HL-60 (cell line): ENCODE measurements at regions not wholly inside any gene's neighbourhood (a gene's known extent, or its start where the extent isn't known, plus 50 kb on each side); places are given as distances from the start of the nearest gene placed in this dataset.

Experiments
- DNase-seq, 2 experiments: peaks; one replicate each; pipeline ENCODE4 v3.0.0-alpha.2; 2010 to 2020; ENCODE audit warnings: low read depth in 1 of 2, low spot score in 1 of 2
- H3K27ac ChIP-seq: fragments of 250-450 bp; sonication (Bioruptor Pico); replicated peaks from 2 replicates; pipeline ENCODE4 v1.5.1; 2020; ENCODE audit warnings: mild to moderate bottlenecking, moderate library complexity
- H3K27me3 ChIP-seq: fragments of 250-450 bp; sonication (Bioruptor Pico); 2 replicates; pipeline ENCODE4 v1.5.1; 2021; ENCODE audit warnings: mild to moderate bottlenecking, moderate library complexity; ENCODE audit not compliant: insufficient read depth, poor library complexity, severe bottlenecking
- H3K4me3 ChIP-seq: replicated peaks from 2 replicates; pipeline ENCODE4 v1.5.1; 2011; ENCODE audit warnings: mild to moderate bottlenecking, control low read depth, low read length; ENCODE audit not compliant: insufficient read depth
- GABPA ChIP-seq: IDR thresholded peaks from 2 replicates; pipeline ENCODE4 v1.6.1; 2012; ENCODE audit warnings: low read depth
- POLR2AphosphoS5 ChIP-seq: IDR thresholded peaks from 2 replicates; pipeline ENCODE4 v1.6.1; 2012; ENCODE audit warnings: low read depth
- REST ChIP-seq: IDR thresholded peaks from 2 replicates; pipeline ENCODE4 v1.6.1; 2012; ENCODE audit warnings: low read depth; ENCODE audit not compliant: insufficient replicate concordance
- SPI1 ChIP-seq: IDR thresholded peaks from 2 replicates; pipeline ENCODE4 v1.6.1; 2012; ENCODE audit warnings: low read depth, mild to moderate bottlenecking, borderline replicate concordance
- TF ChIP-seq, protein P1 (sequence below): IDR thresholded peaks from one replicate; pipeline ENCODE4 v1.5.1; 2011; ENCODE audit warnings: low read length, control low read depth, inconsistent platforms; ENCODE audit not compliant: insufficient read depth

DNA sequence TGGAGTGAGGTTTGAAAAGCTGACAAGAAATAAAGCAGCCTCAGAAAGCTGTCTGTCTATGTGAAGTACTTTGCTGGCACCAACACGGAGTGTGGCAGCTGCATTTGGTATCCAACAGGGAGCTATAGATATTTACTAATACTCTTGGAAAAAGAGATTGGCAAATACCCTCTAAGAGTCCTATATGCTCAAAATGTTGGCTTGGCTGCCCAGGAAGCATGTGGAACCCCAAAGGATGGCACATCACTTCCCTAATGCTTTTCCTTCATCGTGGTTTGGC is 398.3 kb downstream of the TLE4 start:
- Histone ChIP-seq H3K27ac (no peak overlapping the region), H3K27me3 (no peaks in the 10 kb centered on the region), H3K4me3 (no peak overlapping the region)
- TF ChIP-seq, protein P1, sequence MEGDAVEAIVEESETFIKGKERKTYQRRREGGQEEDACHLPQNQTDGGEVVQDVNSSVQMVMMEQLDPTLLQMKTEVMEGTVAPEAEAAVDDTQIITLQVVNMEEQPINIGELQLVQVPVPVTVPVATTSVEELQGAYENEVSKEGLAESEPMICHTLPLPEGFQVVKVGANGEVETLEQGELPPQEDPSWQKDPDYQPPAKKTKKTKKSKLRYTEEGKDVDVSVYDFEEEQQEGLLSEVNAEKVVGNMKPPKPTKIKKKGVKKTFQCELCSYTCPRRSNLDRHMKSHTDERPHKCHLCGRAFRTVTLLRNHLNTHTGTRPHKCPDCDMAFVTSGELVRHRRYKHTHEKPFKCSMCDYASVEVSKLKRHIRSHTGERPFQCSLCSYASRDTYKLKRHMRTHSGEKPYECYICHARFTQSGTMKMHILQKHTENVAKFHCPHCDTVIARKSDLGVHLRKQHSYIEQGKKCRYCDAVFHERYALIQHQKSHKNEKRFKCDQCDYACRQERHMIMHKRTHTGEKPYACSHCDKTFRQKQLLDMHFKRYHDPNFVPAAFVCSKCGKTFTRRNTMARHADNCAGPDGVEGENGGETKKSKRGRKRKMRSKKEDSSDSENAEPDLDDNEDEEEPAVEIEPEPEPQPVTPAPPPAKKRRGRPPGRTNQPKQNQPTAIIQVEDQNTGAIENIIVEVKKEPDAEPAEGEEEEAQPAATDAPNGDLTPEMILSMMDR = no peak
- TF ChIP-seq REST = no peak
- no peak for TF ChIP-seq GABPA
- TF ChIP-seq POLR2AphosphoS5 = no peak
- no peak for TF ChIP-seq SPI1
- no peak for DNase-seq

GRCh38 chr9:79969393-79970145 is 397.8 kb downstream of the TLE4 start:
- Histone ChIP-seq H3K4me3 (no peak overlapping the region), H3K27me3 (no peaks in the 10 kb centered on the region), H3K27ac (no peak overlapping the region)
- no peak for DNase-seq
- no peak for TF ChIP-seq SPI1
- TF ChIP-seq REST = no peak
- TF ChIP-seq, protein P1 = no peak
- TF ChIP-seq GABPA = no peak
- TF ChIP-seq POLR2AphosphoS5 = no peak

GRCh38 chr9:79968533-79968932 is 396.8 kb downstream of the TLE4 start:
- Histone ChIP-seq H3K4me3 (no peak overlapping the region), H3K27ac (no peak overlapping the region), H3K27me3 (no peaks in the 10 kb centered on the region)
- no peak for TF ChIP-seq POLR2AphosphoS5
- TF ChIP-seq SPI1 = no peak
- TF ChIP-seq GABPA = no peak
- no peak for TF ChIP-seq REST
- TF ChIP-seq, protein P1 = no peak
- no peak for DNase-seq
